Endodermal cell (in vitro differentiated cells): ENCODE measurements at regions not wholly inside any gene's neighbourhood (a gene's known extent, or its start where the extent isn't known, plus 50 kb on each side); places are given as distances from the start of the nearest gene placed in this dataset.

Source experiments
- DNase-seq: peaks from one replicate; pipeline ENCODE4 v3.0.0-alpha.2; 2017
- H3K27ac ChIP-seq: 2 replicates; pipeline ENCODE4 v1.5.1; 2013; ENCODE audit warnings: mild to moderate bottlenecking, low read depth, low read length, moderate library complexity
- H3K27me3 ChIP-seq: 2 replicates; pipeline ENCODE4 v1.6.1; 2013; ENCODE audit warnings: mild to moderate bottlenecking, low read length, moderate library complexity; ENCODE audit not compliant: insufficient read depth, control insufficient read depth, poor library complexity, severe bottlenecking
- H3K36me3 ChIP-seq: 2 replicates; pipeline ENCODE4 v1.7.0; 2013; ENCODE audit warnings: mild to moderate bottlenecking, low read length, moderate library complexity; ENCODE audit not compliant: control insufficient read depth, insufficient read depth
- H3K4me1 ChIP-seq: one replicate; pipeline ENCODE4 v1.7.0; 2013; ENCODE audit warnings: low read length; ENCODE audit not compliant: control insufficient read depth, insufficient read depth
- H3K4me3 ChIP-seq: 2 replicates; pipeline ENCODE4 v1.5.1; 2013; ENCODE audit warnings: mild to moderate bottlenecking, low read length, moderate library complexity
- H3K9ac ChIP-seq: 2 replicates; pipeline ENCODE4 v1.6.1; 2013; ENCODE audit warnings: mild to moderate bottlenecking, low read length, moderate library complexity; ENCODE audit not compliant: poor library complexity, severe bottlenecking; ENCODE audit errors: extremely low read depth
- H3K9me3 ChIP-seq: 2 replicates; pipeline ENCODE4 v1.6.1; 2013; ENCODE audit warnings: mild to moderate bottlenecking, low read length, moderate library complexity; ENCODE audit not compliant: control insufficient read depth
- H3K27ac Mint-ChIP-seq: 2 replicates; pipeline ENCODE4 v1.8.0; 2020; ENCODE audit warnings: mixed read lengths
- H3K27me3 Mint-ChIP-seq: 2 replicates; pipeline ENCODE4 v1.8.0; 2021; ENCODE audit warnings: mild to moderate bottlenecking, mixed read lengths; ENCODE audit not compliant: insufficient read depth
- H3K36me3 Mint-ChIP-seq: 2 replicates; pipeline ENCODE4 v1.8.0; 2020; ENCODE audit warnings: low read depth, mixed read lengths
- H3K4me1 Mint-ChIP-seq: 2 replicates; pipeline ENCODE4 v1.8.0; 2020; ENCODE audit warnings: mixed read lengths
- H3K4me3 Mint-ChIP-seq: 2 replicates; pipeline ENCODE4 v1.8.0; 2020; ENCODE audit warnings: mild to moderate bottlenecking, moderate library complexity, mixed read lengths
- H3K9me3 Mint-ChIP-seq: 2 replicates; pipeline ENCODE4 v1.8.0; 2020; ENCODE audit warnings: mild to moderate bottlenecking, mixed read lengths
- CTCF ChIP-seq: fragments of 200-600 bp; sonication (generic); conservative IDR thresholded peaks from 2 replicates; pipeline ENCODE4 v1.5.0; 2021; ENCODE audit warnings: antibody characterized with exemption, mild to moderate bottlenecking
- WGBS, 2 experiments: methylation state at CpG; one replicate each; pipeline versions ENCODE4 v1.1.5 to v1.1.7; 2013; ENCODE audit warnings: missing lambda C conversion rate in 2 of 2, mixed read lengths in 1 of 2; ENCODE audit not compliant: insufficient coverage in 1 of 2, insufficient read length in 1 of 2; 5-methylcytosine and 5-hydroxymethylcytosine counted together

DNA sequence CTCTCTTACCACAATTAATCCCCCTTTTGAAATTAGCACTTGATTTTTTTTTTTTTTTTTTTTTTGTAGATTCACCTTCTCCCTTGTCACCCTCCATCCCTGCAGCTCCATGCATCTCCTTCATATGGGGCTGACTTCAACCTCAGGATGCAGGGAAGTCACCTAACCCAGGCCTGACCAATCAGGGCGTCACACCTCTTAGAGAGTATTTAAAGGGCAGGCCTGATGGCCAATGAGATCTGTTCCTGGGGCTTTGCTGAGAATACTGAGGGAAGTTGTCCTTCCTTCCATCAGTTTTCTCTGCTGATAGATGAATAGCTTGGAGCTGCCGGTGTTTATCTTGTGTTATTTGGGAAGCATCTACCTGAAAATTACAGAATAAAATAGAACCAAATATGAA is 1104.7 kb upstream of the TMEM132C start:
- Histone ChIP-seq H3K27me3 (no peaks in the 10 kb centered on the region), H3K27ac (no peak overlapping the region), H3K9ac (no peak overlapping the region), H3K36me3 (no peaks in the 10 kb centered on the region), H3K4me1 (no peaks in the 10 kb centered on the region), H3K4me3 (no peak overlapping the region), H3K9me3 (no peaks in the 10 kb centered on the region)
- no peaks in the 10 kb centered on the region for H3K27me3 Mint-ChIP-seq
- 82% methylated on average over 1 of the region's 2 CpGs; no CpG with 5 or more reads in 1 of the 2 experiments for WGBS, 2 experiments
- H3K9me3 Mint-ChIP-seq: peaks cover 9% of the 10 kb centered on the region
- no peak overlapping the region for H3K4me3 Mint-ChIP-seq
- H3K36me3 Mint-ChIP-seq: no peaks in the 10 kb centered on the region
- no peaks in the 10 kb centered on the region for H3K4me1 Mint-ChIP-seq
- DNase-seq: peak; percentile 78
- no peak for TF ChIP-seq CTCF
- H3K27ac Mint-ChIP-seq: no peak overlapping the region

DNA sequence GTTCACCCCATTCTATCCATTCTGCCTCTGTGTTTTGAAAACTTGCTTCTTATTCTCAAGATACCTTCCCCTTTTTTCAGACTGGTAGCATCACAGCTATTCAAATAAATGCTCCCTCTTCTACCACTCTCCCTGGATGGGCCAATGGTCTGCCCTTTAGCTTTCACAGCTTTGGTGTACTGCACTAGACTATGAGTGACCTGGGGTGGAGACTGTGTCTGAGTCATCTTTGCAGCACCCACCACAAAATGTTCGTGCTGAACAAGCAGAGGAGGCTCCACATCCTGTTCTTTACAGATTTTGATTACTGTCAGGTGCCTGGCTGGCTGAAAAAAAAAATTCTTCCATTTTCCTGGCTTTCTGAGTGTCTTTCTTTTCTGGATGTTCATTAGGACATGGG is 1104.1 kb upstream of the TMEM132C start:
- no peak for DNase-seq
- Histone ChIP-seq H3K27me3 (no peaks in the 10 kb centered on the region), H3K9me3 (no peaks in the 10 kb centered on the region), H3K36me3 (no peaks in the 10 kb centered on the region), H3K27ac (no peak overlapping the region), H3K9ac (no peak overlapping the region), H3K4me1 (no peaks in the 10 kb centered on the region), H3K4me3 (no peak overlapping the region)
- Mint-ChIP-seq H3K27me3 (no peaks in the 10 kb centered on the region), H3K27ac (no peak overlapping the region), H3K9me3 (peaks cover 9% of the 10 kb centered on the region), H3K4me3 (no peak overlapping the region), H3K36me3 (no peaks in the 10 kb centered on the region), H3K4me1 (no peaks in the 10 kb centered on the region)
- no peak for TF ChIP-seq CTCF
- 75 to 82% methylated on average over 1 of the region's 1 CpG for WGBS, 2 experiments

DNA sequence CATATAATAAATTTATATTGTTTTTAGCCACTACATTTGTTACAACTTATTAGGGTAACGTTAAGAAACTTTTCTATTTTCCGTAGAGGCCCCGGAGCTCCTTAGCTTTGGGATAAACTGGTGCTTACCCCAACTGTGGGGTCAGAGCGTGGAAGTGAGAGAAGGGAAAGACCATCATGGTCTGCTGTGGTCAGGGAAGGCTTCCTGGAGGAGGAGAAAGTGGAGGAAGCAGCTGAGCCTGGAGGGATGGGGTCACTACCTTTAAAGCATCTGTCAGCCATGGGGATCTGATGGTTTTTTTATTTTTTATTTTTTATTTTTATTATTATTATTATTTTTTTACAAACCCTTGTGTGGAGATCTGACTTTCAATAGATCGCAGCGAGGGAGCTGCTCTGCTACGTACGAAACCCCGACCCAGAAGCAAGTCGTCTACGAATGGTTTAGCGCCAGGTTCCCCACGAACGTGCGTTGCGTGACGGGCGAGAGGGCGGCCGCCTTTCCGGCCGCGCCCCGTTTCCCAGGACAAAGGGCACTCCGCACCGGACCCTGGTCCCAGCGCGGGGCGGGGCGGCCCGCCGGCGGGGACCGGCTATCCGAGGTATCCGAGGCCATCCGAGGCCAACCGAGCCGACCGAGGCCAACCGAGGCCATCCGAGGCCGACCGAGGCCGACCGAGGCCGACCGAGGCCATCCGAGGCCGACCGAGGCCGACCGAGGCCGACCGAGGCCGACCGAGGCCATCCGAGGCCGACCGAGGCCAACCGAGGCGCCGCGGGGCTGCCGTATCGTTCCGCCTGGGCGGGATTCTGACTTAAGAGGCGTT is 1101.2 kb upstream of the TMEM132C start:
- no peaks in the 10 kb centered on the region for H3K4me1 Mint-ChIP-seq
- peak overlapping the region; percentile 61 for H3K27ac ChIP-seq
- H3K9me3 Mint-ChIP-seq: peaks cover 5% of the 10 kb centered on the region
- DNase-seq: peak; percentile 95
- no peaks in the 10 kb centered on the region for H3K27me3 ChIP-seq
- no peaks in the 10 kb centered on the region for H3K9me3 ChIP-seq
- H3K4me1 ChIP-seq: no peaks in the 10 kb centered on the region
- H3K36me3 Mint-ChIP-seq: no peaks in the 10 kb centered on the region
- no peak for TF ChIP-seq CTCF
- 6 to 8% methylated on average over 35 to 69 of the region's 69 CpGs for WGBS, 2 experiments
- H3K27me3 Mint-ChIP-seq: peaks cover 8% of the 10 kb centered on the region
- H3K27ac Mint-ChIP-seq: peak overlapping the region; percentile 90
- peak overlapping the region; percentile 53 for H3K4me3 Mint-ChIP-seq
- H3K9ac ChIP-seq: peak overlapping the region; percentile 69
- H3K36me3 ChIP-seq: no peaks in the 10 kb centered on the region
- peak overlapping the region; percentile 50 for H3K4me3 ChIP-seq
